ENCODE measurements at regions not wholly inside any gene's neighbourhood (a gene's known extent, or its start where the extent isn't known, plus 50 kb on each side); places are given as distances from the start of the nearest gene placed in this dataset.

DNA sequence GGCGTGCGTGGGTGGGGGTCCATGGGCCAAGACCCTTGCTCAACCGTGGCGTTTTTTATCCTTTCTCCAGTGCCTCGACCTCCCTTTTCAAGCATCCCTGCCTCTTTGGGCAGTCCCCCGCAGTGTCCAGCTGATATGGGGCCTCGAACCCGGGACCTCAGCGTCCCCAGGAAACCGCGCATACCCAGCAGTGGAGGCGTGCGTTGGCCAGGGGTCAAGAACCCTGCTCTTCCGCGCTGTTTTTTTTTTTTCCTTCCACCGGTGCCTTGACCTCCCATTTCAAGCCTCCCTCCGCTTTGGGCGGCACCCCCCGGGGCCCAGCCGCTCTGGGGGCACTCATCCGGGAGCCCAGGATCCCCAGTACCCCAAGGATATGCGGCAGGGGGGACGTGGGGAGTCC lies 325.8 kb downstream of the ALG10 start:
- no peak for DNase-seq

DNA sequence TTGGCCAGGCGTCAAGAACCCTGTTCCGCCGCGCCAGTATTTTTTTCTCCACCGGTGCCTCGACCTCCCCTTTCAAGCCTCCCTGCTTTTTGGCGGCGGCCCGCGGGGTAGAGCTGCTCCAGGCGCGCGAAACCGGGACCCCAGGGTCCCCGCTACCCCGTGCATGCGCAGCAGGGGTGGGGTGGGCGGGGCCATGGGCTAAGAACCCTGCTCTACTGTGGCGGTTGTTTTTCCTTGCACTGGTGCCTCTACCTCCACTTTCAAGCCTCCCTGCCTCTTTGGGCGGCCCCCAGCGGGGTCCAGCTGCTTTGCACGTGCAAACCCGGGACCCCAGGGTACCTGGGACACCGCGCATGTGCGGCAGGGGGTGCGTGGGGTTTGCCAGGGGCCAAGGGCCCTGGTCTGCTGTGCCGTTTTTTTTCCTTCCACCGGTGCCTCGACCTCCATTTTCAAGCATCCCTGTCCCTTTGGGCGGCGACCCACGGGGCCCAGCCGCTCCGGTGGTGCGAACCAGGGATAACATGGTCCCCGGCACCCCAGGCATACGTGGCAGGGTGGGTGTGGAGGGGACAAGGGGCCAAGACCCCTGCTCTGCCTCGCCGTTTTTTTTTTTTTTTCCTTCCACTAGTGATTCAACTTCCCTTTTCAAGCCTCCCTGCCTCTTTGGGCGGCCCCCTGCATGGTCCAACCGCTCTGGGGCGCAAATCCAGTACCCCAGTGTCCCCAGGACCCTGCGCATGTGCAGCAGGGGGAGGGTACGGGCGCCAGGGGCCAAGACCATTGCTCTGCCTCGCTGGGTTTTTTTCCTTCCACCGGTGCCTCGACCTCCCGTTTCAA lies 326.8 kb downstream of the ALG10 start:
- DNase-seq = no peak

DNA sequence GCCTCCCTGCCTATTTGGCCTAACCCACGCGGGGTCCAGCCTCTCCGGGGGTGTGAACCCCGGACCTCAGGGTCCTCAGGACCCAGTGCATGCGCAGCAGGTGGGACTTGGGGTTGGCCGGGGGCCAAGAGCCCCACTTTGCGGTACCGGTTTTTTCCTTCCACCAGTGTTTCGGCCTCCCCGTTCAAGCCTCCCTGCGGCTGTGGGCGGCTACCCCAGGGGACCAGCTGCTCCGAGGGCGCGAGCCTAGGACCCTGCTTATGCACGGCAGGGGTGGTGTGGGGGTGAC lies 327.3 kb downstream of the ALG10 start:
- DNase-seq = no peak

DNA sequence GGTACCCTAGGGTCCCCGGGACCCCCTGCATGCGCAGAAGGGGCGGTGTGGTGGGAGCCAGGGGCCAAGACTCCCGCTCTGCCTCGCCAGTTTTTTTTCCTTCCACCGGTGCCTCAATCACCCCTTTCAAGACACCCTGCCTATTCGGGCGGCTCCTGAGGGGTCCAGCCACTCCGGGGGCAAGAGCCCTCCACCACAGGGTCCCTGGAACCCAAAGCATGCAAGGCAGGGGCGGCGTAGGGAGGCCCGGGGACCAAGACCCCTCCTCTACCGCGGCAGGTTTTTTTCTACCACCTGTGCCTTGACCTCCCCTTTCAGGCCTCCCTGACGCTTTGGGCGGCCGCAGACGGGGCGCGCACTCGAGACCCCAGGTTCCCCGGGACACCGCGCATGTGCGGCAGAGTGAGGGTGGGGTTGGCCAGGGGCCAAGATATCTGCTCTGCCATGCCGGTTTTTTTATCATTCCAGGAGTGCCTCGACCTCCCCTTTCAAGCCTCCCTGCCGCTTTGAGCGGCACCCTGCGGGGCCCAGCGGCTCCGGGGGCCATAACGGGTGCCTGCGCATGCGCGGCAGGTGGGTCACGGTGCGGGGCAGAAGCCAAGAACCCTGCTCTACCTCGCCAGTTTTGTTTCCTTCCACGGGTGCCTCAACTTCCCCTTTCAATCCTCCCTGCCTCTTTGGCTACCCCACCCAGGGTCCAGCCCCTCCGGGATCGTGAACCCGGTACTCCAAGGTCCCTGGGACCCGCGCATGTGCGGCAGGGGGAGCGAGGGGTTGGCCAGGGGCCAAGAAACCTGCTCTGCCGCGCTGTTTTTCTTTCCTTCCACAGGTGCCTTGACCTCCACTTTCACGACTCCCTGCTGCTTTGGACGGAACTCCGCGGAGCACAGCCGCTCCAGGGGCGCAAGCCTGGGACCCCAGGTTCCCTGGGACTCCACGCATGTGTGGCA lies 328.1 kb downstream of the ALG10 start:
- DNase-seq = no peak

DNA sequence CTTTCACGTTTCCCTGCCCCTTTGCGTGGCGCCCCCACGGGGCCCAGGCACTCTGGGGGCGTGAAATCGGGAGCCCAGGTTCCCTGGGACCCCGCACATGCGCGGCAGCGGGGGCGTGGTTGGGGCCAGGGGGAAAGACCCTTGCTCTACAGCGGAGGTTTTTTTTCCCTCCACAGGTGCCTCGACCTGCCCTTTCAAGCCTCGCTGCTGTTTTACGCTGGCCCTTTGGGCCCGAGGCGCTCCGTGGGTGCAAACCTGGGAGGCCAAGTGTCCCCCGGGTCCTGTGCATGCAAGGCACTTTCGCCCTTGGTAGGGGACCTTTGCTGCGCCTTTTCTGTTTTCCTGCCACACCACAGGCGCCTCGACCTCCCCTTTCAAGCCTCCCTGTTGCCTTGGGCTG lies 329.8 kb downstream of the ALG10 start:
- DNase-seq = no peak

DNA sequence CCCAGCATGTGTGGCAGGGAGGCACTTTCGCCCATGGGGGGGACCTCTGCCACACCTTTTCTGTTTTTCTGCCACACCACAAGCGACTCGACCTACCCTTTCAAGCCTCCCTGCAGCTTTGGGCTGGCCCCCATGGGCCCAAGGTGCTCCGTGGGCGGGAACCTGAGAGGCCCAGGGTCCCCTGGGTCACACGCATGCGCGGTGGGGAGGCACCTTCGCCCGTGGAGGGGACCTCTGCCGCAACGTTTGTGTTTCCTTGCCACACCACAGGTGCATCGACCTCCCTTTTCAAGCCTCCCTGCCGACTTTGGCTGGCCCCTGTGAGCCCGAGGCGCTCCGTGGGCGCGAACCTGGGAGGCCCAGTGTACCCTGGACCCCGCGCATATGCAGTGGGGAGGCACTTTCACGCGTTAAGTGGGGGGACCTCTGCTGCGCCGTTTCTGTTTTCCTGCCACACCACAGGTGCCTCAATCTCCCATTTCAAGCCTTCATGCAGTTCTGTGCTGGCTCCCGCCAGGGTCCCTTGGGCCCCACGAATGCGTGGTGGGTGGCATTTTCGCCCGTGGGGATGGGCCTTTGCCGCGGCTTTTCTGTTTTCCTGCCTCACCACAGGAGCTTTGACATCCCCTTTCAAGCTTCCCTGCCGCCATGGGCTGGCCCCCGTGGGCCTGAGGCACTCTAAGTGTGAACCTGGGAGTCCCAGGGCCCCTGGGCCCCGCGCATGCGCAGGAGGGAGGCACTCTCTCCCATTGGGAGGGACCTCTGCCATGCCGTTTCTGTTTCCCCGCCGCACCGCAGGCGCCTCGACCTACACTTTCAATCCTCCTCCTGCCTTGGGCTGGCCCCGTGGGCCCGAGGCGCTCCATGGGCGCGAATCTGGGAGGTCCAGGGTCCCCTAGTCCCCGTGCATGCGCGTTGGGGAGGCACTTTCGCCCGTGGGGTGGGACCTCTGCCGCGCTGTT lies 332.2 kb downstream of the ALG10 start:
- no peak for DNase-seq

DNA sequence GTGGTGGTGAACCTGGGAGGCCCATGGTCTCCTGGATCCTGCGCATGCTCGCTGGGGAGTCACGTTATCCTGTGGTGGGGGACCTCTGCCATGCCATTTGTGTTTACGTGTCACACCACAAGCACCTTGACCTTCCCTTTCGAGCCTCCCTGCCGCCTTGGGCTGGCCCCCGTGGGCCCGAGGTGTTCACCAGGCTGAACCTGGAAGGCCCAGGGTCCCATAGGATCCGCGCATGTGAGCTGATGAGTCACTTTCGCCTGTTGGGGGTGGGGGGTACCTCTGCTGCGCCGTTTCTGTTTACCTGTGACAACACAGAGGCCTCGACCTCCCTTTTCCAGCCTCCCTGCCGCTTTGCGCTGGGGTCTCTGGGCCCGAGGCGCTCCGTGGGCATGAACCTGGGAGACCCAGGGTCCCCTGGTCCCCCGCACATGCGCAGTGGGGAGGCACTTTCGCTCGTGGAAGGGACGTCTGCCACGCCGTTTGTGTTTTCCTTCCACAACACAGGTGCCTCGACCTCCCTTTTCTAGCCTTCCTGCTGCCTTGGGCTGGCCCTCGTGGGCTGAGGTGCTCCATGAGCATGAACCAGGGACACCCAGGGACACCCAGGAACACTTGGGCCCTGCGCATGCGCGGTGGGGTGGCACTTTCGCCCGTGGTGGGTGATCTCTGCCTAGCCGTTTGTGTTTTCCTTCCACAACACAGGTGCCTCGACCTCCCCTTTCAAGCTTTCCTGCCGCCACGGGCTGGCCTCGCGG lies 334.1 kb downstream of the ALG10 start:
- DNase-seq = no peak

DNA sequence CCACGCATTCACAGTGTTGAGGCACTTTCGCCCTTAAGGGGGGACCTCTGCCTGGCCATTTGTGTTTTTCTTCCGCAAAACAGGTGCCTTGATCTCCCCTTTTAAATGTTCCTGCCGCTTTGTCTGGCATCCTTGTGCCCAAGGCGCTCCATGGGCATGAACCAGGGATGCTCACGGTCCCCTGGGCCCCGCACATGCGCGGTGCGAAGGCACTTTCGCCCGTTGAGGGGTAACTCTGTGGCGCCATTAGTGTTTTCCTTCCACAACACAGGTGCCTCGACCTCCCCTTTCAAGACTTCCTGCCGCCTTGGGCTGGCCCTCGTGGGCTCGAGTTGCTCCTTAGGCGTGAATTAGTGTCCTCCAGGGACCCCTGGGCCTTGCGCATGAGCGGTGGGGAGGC lies 335.5 kb downstream of the ALG10 start:
- no peak for DNase-seq

DNA sequence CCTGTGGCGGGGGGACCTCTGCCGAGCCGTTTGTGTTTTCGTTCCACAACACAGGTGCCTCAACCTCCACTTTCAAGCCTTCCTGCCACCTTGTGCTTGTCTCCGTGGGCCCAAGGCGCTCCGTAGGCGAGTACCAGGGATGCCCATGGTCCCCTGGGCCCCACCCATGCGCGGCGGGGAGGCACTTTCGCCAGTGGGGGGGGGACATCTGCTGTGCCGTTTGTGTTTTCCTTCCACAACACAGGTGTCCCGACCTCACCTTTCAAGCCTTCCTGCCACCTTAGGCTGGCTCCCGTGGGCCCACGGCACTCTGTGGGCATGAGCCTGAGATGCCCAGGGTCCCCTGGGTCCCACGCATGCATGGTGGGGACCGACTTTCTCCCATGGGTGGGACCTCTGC lies 335.9 kb downstream of the ALG10 start:
- no peak for DNase-seq

DNA sequence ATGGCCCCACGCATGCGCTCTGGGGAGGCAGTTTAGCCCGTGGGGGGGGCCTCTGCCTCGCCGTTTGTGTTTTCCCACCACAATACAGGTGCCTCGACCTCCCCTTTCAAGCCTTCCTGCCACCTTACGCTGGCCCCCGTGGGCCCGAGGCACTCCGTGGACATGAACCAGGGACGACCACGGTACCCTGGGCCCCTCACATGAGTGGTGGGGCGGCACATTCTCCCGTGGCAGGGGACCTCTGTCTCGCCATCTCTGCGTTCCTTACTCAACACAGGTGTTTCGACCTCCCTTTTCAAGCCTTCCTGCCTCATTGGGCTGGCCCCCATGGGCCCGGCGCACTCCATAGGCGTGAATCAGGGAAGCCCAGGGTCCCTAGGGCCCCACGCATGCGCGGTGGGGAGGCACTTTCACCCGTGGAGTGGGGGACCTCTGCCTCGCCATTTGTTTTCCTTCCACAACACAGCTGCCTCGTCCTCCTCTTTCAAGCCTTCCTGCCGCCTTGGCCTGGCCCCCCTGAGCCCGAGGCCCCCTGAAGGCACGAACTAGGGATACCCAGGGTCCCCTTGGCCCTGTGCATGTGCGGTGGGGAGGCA lies 339.5 kb downstream of the ALG10 start:
- DNase-seq = no peak

DNA sequence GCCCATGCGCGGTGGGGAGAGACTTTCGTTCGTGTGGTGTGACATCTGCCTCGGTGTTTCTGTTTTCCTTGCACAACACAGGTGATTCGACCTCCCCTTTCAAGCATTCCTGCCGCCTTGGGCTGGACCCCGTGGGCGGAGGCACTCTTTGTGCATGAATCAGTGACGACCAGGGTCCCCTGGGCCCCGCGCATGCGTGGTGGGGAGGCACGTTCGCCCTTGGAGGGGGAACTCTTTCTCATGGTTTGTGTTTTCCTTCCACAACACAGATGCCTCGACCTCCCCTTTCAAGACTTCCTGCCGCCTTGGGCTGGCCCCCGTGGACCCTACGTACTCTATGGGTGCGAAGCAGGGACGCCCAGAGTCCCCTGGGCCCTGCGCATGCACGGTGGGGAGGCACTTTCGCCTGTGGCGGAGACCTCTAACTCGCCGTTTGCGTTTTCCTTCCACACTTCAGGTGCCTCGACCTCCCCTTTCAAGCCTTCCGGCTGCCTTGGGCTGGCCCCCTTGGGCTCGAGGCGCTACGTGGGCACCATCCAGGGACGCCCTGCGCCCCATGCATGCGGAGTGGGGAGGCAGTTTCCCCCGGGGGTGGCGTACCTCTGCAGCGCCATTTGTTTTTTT lies 340.9 kb downstream of the ALG10 start:
- DNase-seq = no peak

DNA sequence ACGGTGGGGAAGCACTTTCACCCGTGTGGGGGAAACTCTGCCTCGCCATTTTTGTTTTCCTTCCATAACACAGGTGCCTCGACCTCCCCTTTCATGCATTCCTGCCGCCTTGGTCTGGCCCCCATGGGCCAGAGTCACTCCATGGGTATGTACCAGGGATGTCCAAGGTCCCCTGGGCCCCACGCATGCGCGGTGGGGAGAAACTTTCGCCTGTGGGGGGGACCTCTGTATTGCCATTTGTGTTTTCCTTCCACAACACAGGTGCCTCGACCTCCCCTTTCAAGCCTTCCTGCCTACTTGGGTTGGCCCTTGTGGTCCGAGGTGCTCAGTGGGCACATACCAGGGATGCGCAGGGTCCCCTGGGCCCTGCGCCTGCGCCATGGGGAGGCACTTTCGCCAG lies 345.8 kb downstream of the ALG10 start:
- DNase-seq = no peak

DNA sequence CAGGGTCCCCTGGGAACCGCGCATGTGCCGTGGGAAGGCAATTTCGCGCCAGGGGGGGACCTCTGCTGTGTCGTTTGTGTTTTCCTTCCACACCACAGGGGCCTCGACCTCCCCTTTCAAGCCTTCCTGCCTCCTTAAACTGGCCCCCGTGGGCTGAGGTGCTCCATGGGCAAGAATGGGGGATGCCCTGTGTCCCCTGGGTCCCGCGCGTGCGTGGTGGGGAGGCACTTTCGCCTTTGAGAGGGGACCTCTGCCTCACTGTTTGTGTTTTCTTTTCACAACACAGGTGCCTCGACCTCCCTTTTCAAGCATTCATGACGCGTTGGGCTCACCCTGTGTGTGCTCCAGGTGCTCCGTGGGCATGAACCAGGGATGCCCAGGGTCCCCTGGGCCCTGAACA lies 348.8 kb downstream of the ALG10 start:
- DNase-seq = no peak

DNA sequence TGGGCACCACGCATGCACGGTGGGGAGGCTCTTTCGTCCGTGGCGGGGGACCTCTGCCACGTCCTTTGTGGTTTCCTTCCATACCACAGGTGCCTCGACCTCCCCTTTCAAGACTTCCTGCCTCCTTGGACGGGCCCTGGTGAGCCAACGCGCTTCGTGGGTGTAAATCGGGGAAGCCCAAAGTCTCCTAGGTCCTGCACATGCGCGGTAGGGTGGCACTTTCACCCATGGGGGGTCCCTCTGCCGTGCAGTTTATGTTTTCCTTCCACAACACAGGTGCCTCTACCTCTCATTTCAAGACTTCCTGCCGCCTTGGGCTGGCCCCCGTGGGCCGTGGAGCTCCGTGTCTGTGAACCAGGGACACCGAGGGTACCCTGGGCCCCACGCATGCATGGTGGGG lies 349.7 kb downstream of the ALG10 start:
- DNase-seq = no peak

DNA sequence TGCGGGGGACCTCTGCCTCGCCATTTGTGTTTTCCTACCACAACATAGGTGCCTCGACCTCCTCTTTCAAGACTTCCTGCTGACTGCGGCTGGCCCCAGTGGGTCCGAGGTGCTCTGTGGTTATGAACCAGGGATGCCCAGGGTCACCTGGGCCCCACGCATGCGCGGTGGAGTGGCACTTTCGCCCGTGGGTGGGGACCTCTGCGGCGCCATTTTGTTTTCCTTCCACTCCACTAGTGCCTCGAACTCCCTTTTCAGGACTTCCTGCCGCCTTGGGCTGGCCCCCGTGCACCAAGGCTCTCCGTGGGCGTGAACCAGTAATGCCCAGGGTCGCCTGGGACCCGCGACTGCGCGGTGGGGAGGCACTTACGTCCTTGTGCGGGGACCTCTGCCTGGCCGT lies 351.6 kb downstream of the ALG10 start:
- no peak for DNase-seq

DNA sequence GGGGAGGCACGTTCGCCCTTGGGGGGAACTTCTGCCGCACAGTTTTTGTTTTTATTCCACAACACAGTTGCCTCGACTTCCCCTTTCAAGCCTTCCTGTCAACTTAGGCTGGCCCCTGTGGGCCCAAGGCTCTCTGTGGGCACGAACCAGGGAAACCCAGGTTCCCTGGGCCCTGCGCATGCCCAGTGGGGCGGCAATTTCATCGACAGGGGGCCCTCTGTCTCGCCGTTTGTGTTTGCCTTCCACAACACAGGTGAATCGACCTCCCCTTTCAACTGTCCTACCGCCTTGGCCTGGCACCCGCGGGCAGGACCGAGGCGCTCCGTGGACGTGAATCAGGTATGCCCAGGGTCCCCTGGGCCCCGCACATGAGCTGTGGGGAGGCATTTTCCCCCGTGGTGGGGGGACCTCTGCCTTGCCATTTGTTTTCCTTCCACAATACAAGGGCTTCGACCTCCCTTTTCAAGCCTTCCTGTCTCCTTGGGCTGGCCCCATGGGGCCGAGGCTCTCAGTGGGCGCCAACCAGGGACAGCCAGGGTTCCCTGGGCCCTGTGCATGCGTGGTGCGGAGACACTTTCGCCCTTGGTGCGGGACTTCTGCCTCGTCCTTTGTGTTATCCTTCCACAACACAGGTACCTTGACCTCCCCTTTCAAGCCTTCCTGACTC lies 354.0 kb downstream of the ALG10 start:
- DNase-seq = no peak

DNA sequence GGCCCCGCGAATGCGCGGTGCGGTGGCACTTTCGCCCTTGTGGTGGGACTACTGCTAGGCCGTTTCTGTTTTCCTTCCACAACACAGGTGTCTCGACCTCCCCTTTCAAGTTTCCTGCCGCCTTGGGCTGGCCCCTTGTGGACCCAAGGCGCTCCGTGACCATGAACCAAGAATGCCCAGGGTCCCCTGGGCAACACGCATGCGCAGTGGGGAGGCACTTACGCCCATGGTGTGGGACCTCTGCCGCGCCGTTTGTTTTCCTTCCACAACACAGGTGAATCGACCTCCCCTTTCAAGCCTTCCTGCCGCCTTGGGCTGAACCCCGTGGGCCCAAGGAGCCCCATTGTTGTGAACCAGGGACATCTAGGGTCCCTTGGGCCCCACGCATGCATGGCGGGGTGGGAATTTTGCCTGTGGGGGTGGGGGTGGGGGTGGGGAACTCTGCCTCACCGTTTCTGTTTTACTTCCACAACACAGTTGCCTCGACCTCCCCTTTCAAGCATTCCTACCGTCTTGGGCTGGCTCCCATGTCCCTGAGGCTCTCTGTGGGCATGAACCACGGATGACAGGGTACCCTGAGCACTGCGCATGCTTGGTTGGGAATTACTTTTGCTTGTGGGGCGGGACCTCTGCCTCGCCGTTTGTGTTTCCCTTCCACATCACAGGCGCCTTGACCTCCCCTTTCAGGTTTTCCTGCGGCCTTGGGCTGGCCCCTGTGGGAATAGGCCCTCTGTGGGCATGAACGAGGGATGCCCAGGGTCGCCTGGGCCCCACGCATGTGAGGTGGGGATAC lies 355.1 kb downstream of the ALG10 start:
- no peak for DNase-seq

DNA sequence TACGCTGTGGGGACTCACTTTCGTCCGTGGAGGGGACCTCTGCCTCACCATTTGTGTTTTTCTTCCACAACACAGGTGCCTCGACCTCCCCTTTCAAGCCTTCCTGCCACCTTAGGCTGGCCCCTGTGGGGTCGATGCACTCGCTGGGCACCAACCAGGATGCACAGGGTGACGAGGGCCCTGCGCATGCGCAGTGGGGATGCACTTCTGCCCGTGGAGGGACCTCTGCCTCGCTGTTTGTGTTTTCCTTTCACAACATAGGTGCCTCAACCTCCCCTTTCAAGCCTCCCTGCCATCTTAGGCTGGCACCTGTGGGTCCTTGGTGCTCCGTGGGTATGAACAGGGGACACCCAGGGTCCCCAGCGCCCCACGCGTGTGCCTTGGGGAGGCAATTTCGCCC lies 356.8 kb downstream of the ALG10 start:
- DNase-seq = no peak

DNA sequence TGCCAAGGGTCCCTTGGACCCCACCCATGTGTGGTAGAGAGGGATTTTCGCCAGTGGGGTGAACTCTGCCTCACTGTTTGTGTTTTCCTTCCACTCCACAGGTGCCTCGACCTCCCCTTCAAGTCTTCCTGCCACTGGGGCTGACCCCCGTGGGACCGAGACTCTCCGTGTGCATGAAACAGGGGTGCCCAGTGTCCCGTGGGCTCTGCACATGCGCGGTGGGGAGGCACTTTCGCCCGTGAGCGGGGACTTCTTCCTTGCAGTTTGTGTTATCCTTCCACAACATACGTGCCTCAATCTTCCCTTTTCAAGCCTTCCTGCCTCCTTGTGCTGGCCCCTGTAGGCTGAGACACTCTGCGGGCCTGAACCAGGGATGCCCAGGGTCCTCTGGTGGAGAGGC lies 362.4 kb downstream of the ALG10 start:
- DNase-seq = no peak

DNA sequence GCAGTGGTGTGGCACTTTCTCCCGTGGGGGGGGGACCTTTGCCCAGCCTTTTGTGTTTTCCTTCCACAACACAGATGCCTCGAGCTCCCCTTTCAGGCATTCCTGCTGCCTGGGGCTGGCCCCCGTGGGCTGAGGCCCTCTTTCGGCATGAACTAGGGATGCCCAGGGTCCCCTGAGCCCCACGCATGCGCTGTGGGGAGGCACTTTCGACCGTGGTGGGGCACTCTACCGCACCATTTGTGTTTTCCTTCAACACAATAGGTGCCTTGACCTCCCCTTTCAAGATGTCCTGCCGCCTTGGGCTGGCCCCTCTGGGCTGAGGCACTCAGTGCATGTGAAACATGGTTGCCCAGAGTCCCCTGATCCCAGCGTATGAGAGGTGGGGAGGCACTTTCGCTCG lies 363.7 kb downstream of the ALG10 start:
- no peak for DNase-seq
